Stimulated activated CD4-positive, alpha-beta T cell treated with anti-CD3 and anti-CD28 coated beads, Interleukin-12 subunit alpha, Interleukin-12 subunit beta, amount 100 ng/mL, for 48 hours (primary cell): ENCODE measurements at regions not wholly inside any gene's neighbourhood (a gene's known extent, or its start where the extent isn't known, plus 50 kb on each side); places are given as distances from the start of the nearest gene placed in this dataset.
"Not testable (repeated sequence)": the region's sequence is repeated elsewhere in the genome, so short reads cannot be mapped to it uniquely, and the experiment has no call there.

Experiments
- DNase-seq, 3 donors: peaks; one replicate each; pipeline ENCODE4 v3.0.0-alpha.2; 2020; ENCODE audit warnings: low read depth in 2 of 3, low spot score in 1 of 3

DNA sequence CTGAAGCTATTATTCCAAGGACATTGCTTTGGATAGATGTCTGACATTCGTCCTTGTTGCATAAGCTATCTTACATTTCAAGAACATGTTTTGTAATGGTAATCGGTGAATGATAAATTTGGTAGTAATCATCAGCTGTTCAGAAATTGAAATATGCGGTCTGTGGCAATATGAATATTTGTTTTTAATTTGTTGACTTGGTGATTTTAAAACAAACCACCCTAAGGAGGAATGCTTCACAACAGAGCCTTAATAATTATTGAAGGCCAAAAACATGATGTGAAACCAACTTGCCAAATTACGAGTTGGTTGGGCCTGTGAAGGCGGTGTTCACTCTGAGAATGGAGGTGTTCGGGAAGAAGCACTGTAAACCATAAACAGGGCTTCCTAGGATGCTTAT is 149.7 kb upstream of the TUT7 start:
- DNase-seq = no peak

DNA sequence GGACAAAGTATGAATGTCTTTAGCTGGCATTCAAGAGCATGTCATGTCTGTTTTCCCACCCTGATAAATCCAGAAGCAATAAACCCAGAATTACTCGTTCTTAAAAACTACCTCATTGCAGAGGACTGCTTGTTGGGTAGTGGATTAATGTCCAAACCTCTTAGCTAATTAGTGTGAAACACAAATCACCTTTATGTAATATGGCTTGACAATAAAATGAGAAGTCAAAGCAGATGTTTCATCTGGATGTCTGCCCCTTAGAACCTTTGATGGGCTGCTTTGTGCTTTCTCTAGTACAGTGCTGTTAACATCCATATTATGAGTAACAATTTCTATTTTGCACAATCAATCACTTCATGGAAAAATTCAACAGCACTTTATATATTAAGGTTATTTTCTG is 149.1 kb upstream of the TUT7 start:
- no peak for DNase-seq

DNA sequence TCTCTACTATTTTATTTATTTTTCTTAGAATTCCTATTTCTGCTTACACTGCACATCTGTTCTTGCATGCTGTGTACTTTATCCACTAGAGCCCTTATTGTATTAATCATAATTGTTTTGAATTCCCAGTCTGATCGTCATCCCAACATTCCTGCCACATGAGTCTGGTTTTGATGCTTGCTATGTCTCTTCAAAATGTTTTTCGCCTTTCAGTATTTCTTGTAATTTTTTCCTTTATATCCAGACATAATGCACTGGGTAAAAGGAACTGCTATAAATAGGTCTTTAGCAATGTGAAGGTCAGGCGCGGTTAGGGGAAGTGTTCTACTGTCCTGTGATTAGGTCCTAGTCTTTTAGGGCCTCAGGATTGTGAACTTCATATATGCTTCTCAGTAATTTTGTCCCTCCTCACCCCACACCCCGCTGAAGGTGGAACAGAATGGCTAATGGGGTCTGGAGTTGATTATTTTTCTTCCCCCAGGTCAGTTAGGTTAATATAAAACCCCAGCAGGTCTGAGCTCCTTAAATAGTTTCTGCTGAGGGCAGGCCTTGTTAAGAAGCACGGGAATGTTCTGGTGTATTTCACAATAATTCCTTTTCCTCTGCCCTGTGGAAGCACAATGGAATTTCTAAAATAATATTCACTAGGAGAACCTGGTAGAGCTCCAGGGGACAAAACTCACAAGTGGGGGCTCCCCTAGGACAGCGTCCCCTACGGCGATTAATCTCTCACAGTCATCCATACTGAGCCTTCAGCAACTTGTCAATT is 146.6 kb upstream of the TUT7 start:
- no peak for DNase-seq

DNA sequence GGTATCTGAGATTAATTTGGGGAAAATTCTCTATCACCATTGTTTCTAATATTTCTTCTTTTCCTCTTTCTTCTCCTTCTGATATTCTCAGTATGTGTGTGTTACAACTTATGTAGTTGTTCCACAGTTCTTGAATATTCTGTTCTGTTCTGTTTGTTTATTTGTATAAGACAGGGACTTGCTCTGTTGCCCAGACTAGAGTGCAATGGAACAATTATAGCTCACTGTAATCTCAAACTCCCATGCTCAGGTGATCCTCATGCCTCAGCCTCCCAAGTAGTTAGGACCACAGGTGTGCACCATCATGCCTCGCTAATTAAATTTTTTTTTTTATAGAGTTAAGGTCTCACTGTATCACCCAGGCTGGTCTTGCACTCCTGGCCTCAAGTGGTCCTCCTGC is 145.8 kb upstream of the TUT7 start:
- no peak for DNase-seq

DNA sequence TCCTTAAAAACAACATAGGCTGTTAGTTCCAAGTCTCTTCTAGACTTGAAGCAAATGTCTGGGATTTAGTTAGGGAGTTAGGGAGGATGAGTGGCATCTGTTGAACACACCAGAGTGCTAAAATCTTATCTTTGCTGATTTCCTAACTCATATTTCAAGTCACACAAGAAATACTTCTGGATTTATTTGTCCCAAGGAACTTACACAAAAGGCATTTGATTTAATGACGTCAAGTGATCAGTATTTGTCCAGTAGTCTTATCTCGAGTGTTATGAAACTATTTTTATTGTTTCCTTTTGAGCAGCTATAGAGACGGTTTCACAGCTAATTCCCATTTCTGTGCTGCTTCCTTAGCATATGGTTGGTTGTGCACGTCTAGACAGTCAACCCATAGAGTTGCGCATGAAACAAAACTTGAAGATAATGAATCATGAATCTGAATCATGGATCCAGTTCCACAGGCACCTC is 140.5 kb upstream of the TUT7 start:
- DNase-seq = no peak

DNA sequence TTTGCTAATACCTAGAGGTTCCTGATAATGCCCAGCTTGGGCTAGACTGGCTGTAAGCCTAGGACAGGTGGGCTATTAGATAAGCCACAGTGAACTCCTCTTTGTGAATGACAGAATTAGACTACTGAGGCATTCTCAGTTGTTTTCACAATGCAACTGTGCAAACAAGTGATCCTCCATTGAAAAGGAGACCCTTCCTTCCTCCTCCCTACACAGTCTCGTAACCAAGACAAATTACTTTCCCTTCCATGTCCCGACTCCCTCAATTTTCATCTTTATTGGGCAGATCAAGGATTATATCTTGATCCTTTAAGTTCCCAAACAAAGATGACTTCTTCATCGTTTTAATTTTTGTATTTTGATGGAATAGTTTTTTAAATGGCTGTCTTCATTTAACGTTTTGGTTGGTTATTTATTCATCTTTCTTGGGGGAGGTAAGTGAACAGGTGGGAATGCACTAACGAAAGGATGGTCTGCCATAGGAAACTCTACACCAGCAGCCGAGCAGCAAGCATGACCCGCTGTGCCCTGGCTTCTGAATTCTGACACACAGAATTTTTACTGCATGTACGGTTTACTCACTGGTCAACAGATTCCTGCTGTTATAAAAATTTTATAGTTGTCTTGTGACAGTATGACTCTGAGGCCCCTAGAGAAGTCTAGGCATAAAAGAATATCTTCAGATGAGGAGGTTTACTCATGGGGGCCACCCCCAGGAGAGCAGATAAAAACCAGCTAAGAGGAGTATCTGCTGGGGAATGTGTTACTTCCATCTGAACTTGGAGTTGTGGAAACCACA is 137.5 kb upstream of the TUT7 start:
- no peak for DNase-seq

DNA sequence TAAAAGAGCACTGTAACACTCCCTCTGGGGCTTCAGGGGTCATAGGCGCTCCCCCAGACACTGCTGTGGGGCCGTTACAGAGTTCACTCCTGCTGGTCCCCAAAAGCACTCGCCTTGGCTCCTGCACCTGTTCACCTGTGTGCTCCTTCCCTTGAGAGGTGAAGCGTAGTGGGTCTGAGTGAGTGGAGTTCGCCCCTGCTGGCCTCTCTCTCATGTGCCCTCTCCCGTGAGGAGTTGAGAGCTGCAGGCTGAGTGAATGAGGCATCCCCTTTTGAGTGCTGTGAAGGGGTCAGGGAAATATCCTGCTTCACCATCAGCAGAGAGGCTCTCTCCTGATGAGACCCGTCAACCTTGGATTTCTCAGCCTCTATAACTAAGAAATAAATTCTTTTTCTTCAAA is 134.6 kb upstream of the TUT7 start:
- no peak for DNase-seq

DNA sequence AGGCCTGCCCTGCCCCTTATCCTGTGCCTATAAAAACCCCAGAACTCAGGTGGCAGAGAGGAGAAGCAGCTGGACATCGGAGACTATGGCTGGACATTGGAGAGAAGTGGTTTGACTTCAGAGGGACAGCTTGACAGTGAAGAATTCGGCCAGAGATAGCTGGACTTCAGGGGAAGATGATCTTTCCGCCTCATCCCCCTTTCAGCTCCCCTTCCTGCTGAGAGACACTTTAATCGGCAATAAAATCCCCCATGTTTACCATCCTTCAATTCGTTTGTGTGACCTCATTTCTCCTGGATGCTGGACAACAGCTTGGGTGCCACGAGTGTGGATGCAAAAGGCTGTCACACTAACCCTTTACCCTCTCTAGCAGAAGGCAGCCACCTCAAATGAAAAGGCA is 134.1 kb upstream of the TUT7 start:
- DNase-seq = no peak

DNA sequence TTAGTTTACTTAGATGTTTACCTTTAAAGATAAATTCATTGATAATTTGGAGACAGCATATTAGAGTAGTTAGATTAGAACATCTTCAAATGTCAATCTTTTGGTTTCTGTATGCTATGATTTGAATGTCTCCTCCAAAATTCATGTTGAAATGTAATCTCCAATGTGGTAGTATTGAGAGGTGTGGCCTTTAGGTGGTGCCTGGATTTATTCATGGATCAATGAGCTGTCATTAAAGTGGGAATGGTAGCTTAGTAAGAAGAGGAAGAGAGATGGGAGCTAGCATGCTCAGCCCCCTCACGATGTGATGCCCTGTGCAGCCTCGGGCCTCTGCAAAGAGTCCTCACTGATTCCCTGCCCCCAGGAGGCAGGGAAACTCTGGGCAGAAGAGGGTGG is 133.6 kb upstream of the TUT7 start:
- no peak for DNase-seq

DNA sequence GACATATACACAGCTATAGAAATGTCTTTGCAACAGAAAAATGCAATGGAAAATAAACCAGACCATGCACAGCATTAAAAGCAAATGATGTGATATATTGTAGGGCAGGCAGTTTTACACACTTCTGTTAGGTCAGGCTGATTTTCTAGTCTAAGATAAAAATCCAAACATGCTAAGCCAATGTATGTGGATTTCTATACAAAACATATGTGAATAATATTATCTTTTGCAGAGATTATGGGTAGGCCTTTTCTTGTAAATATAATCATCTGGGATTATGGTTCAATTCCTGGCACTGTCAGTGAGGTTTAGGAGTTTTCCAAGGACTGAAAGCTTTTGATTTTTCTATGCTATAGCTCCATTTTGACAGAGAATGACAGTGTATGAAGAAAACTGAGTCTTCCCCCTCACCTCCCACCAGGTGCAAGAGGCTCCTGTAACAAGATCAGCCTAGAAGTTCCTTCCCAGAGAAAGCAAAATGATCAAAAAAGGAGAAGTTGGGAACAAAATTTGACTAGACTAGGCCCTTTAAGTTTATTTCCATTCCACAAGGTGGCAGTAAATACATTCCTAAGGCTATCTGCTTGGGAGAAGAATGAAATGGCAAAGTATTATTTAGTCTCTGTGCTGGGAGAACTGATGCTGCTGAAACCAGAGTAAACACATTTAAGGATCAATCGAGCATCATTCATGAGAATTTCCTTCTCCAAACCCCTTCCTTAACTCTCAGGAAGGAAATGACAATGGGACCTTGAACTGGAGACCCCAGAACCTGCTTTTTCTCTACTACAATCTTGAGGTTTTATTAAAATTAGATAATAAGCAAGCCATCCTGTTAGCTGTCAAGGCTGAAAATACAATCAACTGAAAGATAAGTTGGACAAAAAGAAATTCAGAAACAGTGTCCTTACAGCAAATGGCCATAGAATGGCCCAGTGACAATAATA is 133.0 kb upstream of the TUT7 start:
- no peak for DNase-seq

DNA sequence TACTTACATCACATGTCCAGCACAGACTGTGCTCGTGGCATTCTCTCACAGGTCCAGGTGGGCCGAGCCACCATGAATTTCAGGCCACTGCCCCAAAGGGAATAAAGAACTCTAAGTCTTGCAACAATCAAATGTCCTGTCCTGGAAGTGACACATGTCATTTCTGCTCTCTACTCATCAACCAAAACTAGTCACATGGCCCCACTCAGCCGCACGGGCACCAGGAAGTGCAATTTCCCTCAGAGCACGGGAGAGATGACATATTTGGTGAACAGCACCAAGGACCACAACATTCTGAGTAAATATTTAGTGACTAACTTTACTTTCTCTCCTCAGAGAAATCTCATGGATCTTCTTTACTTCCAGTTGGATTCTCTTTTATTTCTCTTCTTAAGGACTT is 131.1 kb upstream of the TUT7 start:
- peak in 1 of 3 donors; percentile 1 for DNase-seq

DNA sequence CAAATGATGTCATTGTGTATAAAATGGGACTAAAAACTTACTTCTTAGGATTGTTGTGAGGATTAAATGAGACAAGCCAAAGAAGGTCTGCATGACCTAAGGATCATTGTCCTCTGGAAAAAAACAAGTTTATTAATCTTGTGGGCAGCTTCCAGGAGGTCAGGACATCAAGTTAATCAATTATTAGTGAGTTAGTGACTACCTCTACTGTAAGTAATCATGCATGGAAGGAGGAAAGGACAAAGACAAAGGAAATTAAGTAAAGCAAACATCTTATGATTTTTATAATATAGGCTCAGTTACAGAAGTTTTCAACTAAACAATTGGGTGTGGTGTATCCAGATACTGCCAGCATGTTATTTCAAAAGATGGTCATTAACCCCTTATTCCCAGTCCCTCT is 129.3 kb upstream of the TUT7 start:
- DNase-seq = no peak

DNA sequence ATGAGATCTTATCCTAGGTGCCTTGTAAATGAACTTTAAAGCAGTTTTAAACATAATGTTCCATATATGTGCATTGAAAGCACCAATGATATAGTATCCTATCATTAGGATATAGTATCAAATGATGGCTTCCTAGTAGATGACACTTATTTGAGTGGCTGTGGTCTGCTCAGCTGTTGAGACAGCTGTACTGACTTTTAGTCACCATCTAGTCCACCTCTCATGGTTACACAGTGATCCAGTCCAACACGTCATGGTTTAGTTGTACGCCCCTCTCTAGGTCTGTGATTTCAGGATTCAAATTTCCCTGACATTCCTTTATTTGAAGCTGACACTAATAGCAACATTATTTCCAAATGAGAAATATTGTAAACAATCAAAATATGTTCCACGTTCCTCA is 127.3 kb upstream of the TUT7 start:
- DNase-seq = no peak

DNA sequence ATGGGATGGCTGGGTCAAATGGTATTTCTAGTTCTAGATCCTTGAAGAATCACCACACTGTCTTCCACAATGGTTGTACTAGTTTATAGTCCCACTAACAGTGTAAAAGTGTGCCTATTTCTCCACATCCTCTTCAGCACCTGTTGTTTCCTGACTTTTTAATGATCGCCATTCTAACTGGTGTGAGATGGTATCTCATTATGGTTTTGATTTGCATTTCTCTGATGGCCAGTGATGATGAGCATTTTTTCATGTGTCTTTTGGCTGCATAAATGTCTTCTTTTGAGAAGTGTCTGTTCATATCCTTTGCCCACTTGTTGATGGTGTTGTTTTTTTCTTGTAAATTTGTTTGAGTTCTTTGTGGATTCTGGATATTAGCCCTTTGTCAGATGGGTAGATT is 121.0 kb upstream of the TUT7 start:
- not testable (repeated sequence) for DNase-seq

DNA sequence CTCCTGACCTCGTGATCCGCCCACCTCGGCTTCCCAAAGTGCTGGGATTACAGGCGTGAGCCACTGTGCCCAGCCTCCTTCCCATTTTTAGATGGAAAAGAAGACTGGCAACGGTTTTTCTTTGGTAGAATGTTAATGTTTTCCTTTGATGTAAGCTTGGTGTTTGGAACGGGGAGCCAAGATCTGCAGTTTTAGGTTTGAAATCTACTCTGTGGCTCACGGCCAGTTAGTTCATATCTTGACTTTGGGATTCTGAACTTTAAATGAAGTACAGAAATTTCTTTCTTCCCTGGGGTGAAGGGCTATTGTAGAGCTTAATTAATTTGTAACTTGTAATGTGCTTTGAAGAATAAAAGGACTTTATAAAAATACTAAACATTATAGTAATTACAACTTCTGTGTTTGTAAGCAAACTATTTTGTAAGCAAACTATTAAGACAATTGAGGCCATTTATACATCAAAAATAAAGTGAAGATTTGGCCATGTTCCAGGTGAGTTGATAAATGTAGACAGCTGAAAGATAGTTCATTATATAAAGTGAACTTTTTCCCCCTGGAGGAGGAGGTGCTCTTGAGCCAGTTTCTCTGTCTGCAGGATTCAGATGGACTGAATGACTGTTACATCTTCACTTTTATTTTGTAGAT is 117.1 kb upstream of the TUT7 start:
- no peak for DNase-seq

DNA sequence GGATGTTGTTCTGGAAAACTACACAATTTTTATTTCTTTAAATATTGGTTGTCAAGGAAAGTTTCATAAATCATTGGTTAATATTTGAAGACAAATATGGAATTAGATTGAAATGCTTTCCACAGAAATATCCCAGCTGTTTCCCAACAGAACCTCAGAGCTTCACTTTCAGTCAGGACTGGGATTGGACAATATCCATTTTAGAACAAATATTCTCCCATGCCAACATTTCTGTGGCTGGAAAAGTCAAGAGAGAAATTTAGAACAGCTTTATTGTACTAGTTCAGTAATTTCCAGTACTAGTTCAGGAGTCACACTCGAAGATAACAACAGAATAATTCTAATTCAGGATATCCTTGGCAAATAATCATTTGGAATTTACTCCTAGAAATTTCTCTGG is 116.1 kb upstream of the TUT7 start:
- no peak for DNase-seq

DNA sequence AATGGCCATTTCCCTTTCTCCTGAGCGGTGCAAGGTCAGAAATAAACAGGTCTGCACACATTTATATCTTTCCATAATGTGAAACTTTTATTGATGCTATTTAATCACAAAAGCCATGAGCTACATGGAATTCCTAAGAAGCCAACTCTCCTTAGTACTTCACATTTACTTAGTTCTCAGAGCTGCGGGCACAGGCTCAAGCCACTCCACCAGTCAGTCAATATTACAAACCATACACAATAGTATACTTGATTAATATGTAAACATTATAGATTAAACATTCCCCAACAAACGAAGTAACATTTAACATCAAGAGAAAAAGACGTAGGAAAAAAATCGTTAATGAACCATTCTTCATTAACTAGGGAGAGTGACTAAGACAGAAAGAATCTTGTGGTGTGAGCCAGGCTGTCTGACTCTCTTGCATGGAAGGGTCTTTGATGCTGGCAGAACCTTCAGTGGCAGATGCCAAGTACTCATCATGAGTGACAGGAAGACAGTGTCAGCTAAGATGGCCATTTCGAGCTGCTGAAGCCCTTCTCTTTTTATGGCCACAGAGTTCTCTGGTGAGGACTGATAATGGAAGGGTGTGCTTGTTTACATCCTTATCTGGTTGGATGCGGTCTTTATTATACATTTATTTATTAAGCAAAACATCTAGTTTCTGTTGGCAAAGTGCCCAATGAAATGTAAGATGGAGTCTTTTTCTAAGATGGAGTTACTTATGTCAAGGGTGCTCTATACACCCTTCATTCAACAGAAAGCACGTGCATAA is 115.5 kb upstream of the TUT7 start:
- DNase-seq = no peak

DNA sequence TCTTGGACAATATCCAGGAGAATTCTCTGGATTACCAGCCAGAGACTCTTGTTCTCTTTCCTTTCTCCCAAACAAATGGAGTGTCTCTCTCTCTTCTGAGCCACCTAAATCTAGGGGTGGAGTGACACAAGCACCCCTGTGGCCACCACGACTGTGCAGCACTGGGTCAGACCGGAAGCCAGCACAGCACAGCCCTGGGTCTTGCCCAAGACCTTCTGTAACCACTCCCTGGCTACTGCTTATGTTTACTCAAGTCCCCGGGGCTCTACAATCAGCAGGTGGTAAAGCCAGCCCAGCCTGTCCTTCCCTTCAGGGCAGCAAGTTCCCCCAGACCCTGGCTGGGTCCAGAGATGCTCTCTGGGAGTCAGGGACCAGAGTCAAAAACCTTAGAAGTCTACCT is 110.0 kb upstream of the TUT7 start:
- no peak for DNase-seq

DNA sequence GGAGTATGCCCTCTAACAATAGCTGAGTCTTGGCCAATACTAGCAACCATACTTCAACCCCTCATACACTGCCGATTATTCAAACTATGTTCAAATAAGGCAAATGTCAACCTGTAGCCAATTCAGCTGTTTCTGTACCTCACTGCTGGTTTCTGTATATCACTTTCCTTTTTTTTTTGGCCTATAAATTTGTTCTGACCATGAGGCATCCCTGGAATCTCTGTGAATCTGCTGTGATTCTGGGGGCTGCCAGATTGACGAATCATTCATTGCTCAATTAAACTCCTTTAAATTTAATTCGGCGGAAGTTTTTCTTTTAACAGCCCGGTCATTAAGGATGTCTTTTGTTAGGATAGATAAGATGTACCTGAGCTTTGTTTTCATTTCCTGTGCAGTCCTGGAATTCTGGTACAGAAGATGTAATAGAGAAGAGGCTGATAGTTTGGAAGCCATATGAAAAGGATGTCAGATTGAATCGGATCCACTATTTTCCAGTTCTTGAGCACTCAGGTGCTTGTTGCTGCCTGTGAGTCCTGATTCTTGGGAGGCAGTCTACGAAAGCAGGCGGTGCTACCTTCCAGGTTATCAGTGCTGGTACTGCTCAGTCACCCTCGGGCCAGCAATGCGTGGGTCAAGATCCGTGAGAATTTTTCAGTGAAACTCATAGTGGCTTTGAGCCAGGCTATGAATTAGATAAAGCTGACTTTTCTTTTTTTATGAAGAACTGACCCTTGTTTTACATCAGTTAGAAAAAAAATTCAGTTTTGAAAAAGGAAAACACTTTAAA is 106.2 kb upstream of the TUT7 start:
- no peak for DNase-seq
